Neural progenitor cell (in vitro differentiated cells): ENCODE measurements at regions not wholly inside any gene's neighbourhood (a gene's known extent, or its start where the extent isn't known, plus 50 kb on each side); places are given as distances from the start of the nearest gene placed in this dataset.

ENCODE experiments used
- DNase-seq: peaks from one replicate; pipeline ENCODE4 v3.0.0-alpha.2; 2016; ENCODE audit warnings: low spot score
- H2AFZ ChIP-seq: fragments of 200-600 bp; sonication (generic); replicated peaks from 2 replicates; pipeline ENCODE4 v1.6.1; 2016; ENCODE audit warnings: antibody characterized with exemption
- H3F3A ChIP-seq: fragments of 200-600 bp; sonication (generic); 2 replicates; pipeline ENCODE4 v1.6.1; 2016; ENCODE audit warnings: antibody characterized with exemption, low read depth
- H3K27ac ChIP-seq: fragments of 200-600 bp; sonication (generic); 2 replicates; pipeline ENCODE4 v1.5.1; 2016; ENCODE audit warnings: mild to moderate bottlenecking
- H3K27me3 ChIP-seq: fragments of 200-600 bp; sonication (generic); 2 replicates; pipeline ENCODE4 v1.6.1; 2016; ENCODE audit warnings: mild to moderate bottlenecking, moderate library complexity
- H3K36me3 ChIP-seq: fragments of 200-600 bp; sonication (generic); 2 replicates; pipeline ENCODE4 v1.5.1; 2016
- H3K4me1 ChIP-seq: fragments of 200-600 bp; sonication (generic); 2 replicates; pipeline ENCODE4 v1.6.1; 2016; ENCODE audit warnings: mixed run types
- H3K4me2 ChIP-seq: fragments of 200-600 bp; sonication (generic); 2 replicates; pipeline ENCODE4 v1.6.1; 2016
- H3K4me3 ChIP-seq: fragments of 200-600 bp; sonication (generic); 2 replicates; pipeline ENCODE4 v1.5.1; 2016
- H3K79me2 ChIP-seq: fragments of 200-600 bp; sonication (generic); 2 replicates; pipeline ENCODE4 v1.6.1; 2016; ENCODE audit warnings: low read depth
- H3K9ac ChIP-seq: fragments of 200-600 bp; sonication (generic); 2 replicates; pipeline ENCODE4 v1.6.1; 2016
- H3K9me3 ChIP-seq: fragments of 200-600 bp; sonication (generic); 2 replicates; pipeline ENCODE4 v1.5.1; 2016; ENCODE audit warnings: low read depth
- H4K20me1 ChIP-seq: fragments of 200-600 bp; sonication (generic); 2 replicates; pipeline ENCODE4 v1.6.1; 2016; ENCODE audit warnings: low read depth
- H3K27ac Mint-ChIP-seq: 3 replicates; pipeline ENCODE4 v1.8.0; 2021; ENCODE audit warnings: mixed read lengths
- H3K27me3 Mint-ChIP-seq: 2 replicates; pipeline ENCODE4 v1.8.0; 2022; ENCODE audit warnings: low read depth, mild to moderate bottlenecking, inconsistent platforms, moderate library complexity, mixed read lengths; ENCODE audit not compliant: insufficient read depth
- H3K36me3 Mint-ChIP-seq: 3 replicates; pipeline ENCODE4 v1.8.0; 2021; ENCODE audit warnings: mixed read lengths
- H3K4me1 Mint-ChIP-seq: 3 replicates; pipeline ENCODE4 v1.8.0; 2021; ENCODE audit warnings: mixed read lengths
- H3K4me3 Mint-ChIP-seq: 3 replicates; pipeline ENCODE4 v1.8.0; 2021; ENCODE audit warnings: mild to moderate bottlenecking, moderate library complexity, mixed read lengths
- H3K9me3 Mint-ChIP-seq: 3 replicates; pipeline ENCODE4 v1.8.0; 2020; ENCODE audit warnings: mixed read lengths
- EZH2 ChIP-seq: fragments of 200-600 bp; sonication (generic); IDR thresholded peaks from 2 replicates; pipeline ENCODE4 v1.6.1; 2017; ENCODE audit warnings: antibody characterized with exemption, mild to moderate bottlenecking, moderate library complexity
- EZH2phosphoT487 ChIP-seq: fragments of 200-600 bp; sonication (generic); IDR thresholded peaks from 2 replicates; pipeline ENCODE4 v1.6.1; 2017; ENCODE audit warnings: antibody characterized with exemption
- TF ChIP-seq, protein P1 (sequence below): fragments of 200-600 bp; sonication (generic); IDR thresholded peaks from 2 replicates; pipeline ENCODE4 v1.5.1; 2017; ENCODE audit warnings: antibody characterized with exemption, mild to moderate bottlenecking

DNA sequence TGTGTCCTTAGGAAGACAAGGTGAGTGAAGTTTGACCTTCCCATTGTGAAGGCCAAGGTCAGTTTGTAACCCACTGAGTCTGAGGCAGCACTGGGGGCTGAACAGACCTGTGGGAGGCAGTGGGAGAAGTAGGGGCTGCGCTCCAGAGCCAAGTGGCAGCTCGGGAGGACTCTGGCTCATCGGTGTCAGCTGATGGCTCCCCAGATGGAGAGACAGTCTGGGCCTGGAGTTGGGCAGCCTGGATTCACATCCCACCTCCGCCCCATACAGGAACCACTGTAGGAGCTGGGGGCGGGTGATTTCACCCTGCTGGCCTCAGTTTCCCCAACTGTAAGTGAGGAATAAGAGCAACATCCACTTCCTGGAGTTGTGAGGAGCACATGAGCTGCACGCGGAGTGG lies 128.4 kb downstream of the FOXL1 start:
- Mint-ChIP-seq H3K4me1 (peaks cover 10% of the 10 kb centered on the region), H3K27me3 (peaks cover 11% of the 10 kb centered on the region), H3K9me3 (peaks cover 19% of the 10 kb centered on the region), H3K36me3 (no peaks in the 10 kb centered on the region), H3K4me3 (no peak overlapping the region), H3K27ac (no peak overlapping the region)
- TF ChIP-seq, protein P1, sequence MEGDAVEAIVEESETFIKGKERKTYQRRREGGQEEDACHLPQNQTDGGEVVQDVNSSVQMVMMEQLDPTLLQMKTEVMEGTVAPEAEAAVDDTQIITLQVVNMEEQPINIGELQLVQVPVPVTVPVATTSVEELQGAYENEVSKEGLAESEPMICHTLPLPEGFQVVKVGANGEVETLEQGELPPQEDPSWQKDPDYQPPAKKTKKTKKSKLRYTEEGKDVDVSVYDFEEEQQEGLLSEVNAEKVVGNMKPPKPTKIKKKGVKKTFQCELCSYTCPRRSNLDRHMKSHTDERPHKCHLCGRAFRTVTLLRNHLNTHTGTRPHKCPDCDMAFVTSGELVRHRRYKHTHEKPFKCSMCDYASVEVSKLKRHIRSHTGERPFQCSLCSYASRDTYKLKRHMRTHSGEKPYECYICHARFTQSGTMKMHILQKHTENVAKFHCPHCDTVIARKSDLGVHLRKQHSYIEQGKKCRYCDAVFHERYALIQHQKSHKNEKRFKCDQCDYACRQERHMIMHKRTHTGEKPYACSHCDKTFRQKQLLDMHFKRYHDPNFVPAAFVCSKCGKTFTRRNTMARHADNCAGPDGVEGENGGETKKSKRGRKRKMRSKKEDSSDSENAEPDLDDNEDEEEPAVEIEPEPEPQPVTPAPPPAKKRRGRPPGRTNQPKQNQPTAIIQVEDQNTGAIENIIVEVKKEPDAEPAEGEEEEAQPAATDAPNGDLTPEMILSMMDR: no peak
- TF ChIP-seq EZH2: no peak
- Histone ChIP-seq H4K20me1 (no peaks in the 10 kb centered on the region), H3K27me3 (no peaks in the 10 kb centered on the region), H3K9me3 (no peaks in the 10 kb centered on the region), H3K36me3 (no peaks in the 10 kb centered on the region), H3K4me3 (no peak overlapping the region), H3K4me1 (peaks cover 10% of the 10 kb centered on the region), H3K79me2 (no peaks in the 10 kb centered on the region), H3K4me2 (no peak overlapping the region), H3K9ac (no peak overlapping the region), H2AFZ (no peak overlapping the region), H3F3A (peaks cover 4% of the 10 kb centered on the region), H3K27ac (no peak overlapping the region)
- no peak for DNase-seq

DNA sequence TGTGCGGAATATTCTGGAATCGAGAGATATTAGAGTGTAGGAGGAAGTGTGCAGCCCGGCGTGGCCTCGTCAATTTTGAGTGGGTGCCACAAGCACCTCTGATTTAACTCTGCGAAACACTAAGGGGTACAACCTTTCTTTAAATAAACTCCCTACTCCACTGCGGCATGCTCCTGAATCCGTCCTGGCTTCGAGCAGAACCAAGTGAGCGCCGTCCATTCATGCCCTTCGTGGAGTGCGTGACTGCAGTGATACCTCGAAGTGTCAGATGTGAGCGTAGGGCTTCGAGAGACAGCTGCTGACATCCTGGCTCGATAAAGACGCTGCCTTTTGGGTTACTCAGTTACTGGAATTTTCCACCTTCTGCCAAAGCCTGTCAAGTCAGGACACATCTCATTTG lies 128.8 kb downstream of the FOXL1 start:
- H3K27me3 ChIP-seq: no peaks in the 10 kb centered on the region
- Mint-ChIP-seq H3K9me3 (peaks cover 19% of the 10 kb centered on the region), H3K27me3 (peaks cover 13% of the 10 kb centered on the region), H3K4me1 (peaks cover 11% of the 10 kb centered on the region), H3K36me3 (no peaks in the 10 kb centered on the region), H3K4me3 (no peak overlapping the region), H3K27ac (no peak overlapping the region)
- H2AFZ ChIP-seq: no peak overlapping the region
- H3K4me2 ChIP-seq: no peak overlapping the region
- no peaks in the 10 kb centered on the region for H3K79me2 ChIP-seq
- H3K36me3 ChIP-seq: no peaks in the 10 kb centered on the region
- DNase-seq: no peak
- H3K4me1 ChIP-seq: peaks cover 10% of the 10 kb centered on the region
- no peak overlapping the region for H3K9ac ChIP-seq
- no peaks in the 10 kb centered on the region for H3K9me3 ChIP-seq
- H4K20me1 ChIP-seq: no peaks in the 10 kb centered on the region
- H3F3A ChIP-seq: peaks cover 4% of the 10 kb centered on the region
- no peak for TF ChIP-seq EZH2phosphoT487
- TF ChIP-seq EZH2: no peak
- no peak overlapping the region for H3K27ac ChIP-seq
- no peak overlapping the region for H3K4me3 ChIP-seq

DNA sequence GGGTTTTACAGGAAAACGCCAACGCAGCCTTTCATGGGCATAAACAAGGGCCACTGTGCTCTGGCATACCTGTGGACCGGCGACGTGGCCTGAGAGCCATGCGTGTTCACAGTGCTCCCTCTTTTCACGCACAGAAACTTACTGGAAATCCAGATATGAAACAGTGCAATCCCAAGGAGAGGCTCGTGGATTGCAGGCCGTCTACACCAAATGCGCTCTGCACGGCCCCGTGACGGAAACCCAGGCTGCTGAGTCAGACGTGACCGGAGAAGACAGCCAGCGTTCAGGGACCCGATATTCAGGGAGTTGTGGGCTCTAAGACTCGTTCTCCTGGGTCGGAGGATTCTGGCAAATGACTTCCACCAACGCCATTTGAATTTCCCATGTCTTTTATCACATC lies 129.2 kb downstream of the FOXL1 start:
- H3K36me3 Mint-ChIP-seq: no peaks in the 10 kb centered on the region
- peaks cover 10% of the 10 kb centered on the region for H3K4me1 ChIP-seq
- no peak overlapping the region for H2AFZ ChIP-seq
- no peaks in the 10 kb centered on the region for H4K20me1 ChIP-seq
- no peak overlapping the region for H3K4me3 ChIP-seq
- no peak overlapping the region for H3K9ac ChIP-seq
- no peak overlapping the region for H3K27ac Mint-ChIP-seq
- peaks cover 4% of the 10 kb centered on the region for H3F3A ChIP-seq
- H3K27ac ChIP-seq: no peak overlapping the region
- H3K36me3 ChIP-seq: no peaks in the 10 kb centered on the region
- H3K27me3 ChIP-seq: no peaks in the 10 kb centered on the region
- H3K27me3 Mint-ChIP-seq: peaks cover 17% of the 10 kb centered on the region
- DNase-seq: no peak
- H3K4me3 Mint-ChIP-seq: no peak overlapping the region
- H3K9me3 ChIP-seq: no peaks in the 10 kb centered on the region
- no peak overlapping the region for H3K4me2 ChIP-seq
- no peaks in the 10 kb centered on the region for H3K79me2 ChIP-seq
- H3K4me1 Mint-ChIP-seq: peaks cover 11% of the 10 kb centered on the region
- TF ChIP-seq EZH2 (no peak), EZH2phosphoT487 (no peak)
- TF ChIP-seq, protein P1: no peak
- H3K9me3 Mint-ChIP-seq: peaks cover 19% of the 10 kb centered on the region

DNA sequence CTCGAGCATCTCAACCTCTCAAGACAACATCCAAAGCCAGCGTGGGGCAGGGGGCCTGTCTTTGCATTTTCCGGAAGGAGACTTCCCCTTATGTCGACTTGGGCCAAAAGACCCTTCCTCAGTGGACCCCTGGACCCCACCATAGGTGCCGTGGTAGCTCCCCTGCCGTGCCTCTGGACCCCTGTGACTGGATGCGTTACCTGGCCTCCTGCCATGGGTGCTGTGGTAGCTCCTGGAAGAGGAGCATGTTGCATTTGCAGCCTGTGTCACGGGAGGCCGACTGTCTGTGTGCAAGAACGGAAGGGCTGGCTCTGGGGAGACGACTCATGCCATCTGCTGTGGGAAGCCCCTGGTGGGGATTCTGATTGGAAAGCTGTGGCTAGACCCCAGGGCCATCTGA lies 130.1 kb downstream of the FOXL1 start:
- Histone ChIP-seq H3K4me3 (no peak overlapping the region), H3F3A (peaks cover 4% of the 10 kb centered on the region), H3K79me2 (no peaks in the 10 kb centered on the region), H3K9me3 (no peaks in the 10 kb centered on the region), H3K4me2 (no peak overlapping the region), H3K36me3 (no peaks in the 10 kb centered on the region), H3K27ac (no peak overlapping the region), H4K20me1 (no peaks in the 10 kb centered on the region), H3K4me1 (peaks cover 10% of the 10 kb centered on the region), H3K27me3 (no peaks in the 10 kb centered on the region), H3K9ac (no peak overlapping the region), H2AFZ (no peak overlapping the region)
- Mint-ChIP-seq H3K27me3 (peaks cover 19% of the 10 kb centered on the region), H3K4me3 (no peak overlapping the region), H3K36me3 (no peaks in the 10 kb centered on the region), H3K27ac (no peak overlapping the region), H3K4me1 (peaks cover 11% of the 10 kb centered on the region), H3K9me3 (peaks cover 19% of the 10 kb centered on the region)
- TF ChIP-seq EZH2 (no peak), EZH2phosphoT487 (no peak)
- TF ChIP-seq, protein P1: no peak
- DNase-seq: no peak
